ENCODE measurements at regions not wholly inside any gene's neighbourhood (a gene's known extent, or its start where the extent isn't known, plus 50 kb on each side); places are given as distances from the start of the nearest gene placed in this dataset.
"Not testable (repeated sequence)": the region's sequence is repeated elsewhere in the genome, so short reads cannot be mapped to it uniquely, and the experiment has no call there.

- no peak for DNase-seq (ENCODE audit: low read depth in 2 of 2, low spot score in 1 of 2)
These were observed 278.6 kb downstream of the EDEM1 start for GRCh38 chr3:5466065-5466464.

- DNase-seq (ENCODE audit: low read depth in 2 of 2, low spot score in 1 of 2): no peak
These were observed 279.2 kb downstream of the EDEM1 start for GRCh38 chr3:5466717-5467116.

GRCh38 chr3:5473471-5473870, 286.0 kb downstream of the EDEM1 start:
- no peak for DNase-seq (ENCODE audit: low read depth in 2 of 2, low spot score in 1 of 2)

GRCh38 chr3:5476403-5476802, 288.9 kb downstream of the EDEM1 start:
- no peak for DNase-seq (ENCODE audit: low read depth in 2 of 2, low spot score in 1 of 2)

- no peak for DNase-seq (ENCODE audit: low read depth in 2 of 2, low spot score in 1 of 2)
These were observed 291.8 kb downstream of the EDEM1 start for GRCh38 chr3:5479229-5479799.

GRCh38 chr3:5480190-5480589, 292.7 kb downstream of the EDEM1 start:
- no peak for DNase-seq (ENCODE audit: low read depth in 2 of 2, low spot score in 1 of 2)

GRCh38 chr3:5485427-5485826, 297.9 kb downstream of the EDEM1 start:
- DNase-seq (ENCODE audit: low read depth in 2 of 2, low spot score in 1 of 2): no peak

GRCh38 chr3:5488771-5489170, 301.3 kb downstream of the EDEM1 start:
- DNase-seq (ENCODE audit: low read depth in 2 of 2, low spot score in 1 of 2): no peak

GRCh38 chr3:5489536-5489935, 302.0 kb downstream of the EDEM1 start:
- DNase-seq (ENCODE audit: low read depth in 2 of 2, low spot score in 1 of 2): no peak

GRCh38 chr3:5494905-5495519, 307.5 kb downstream of the EDEM1 start:
- DNase-seq (ENCODE audit: low read depth in 2 of 2, low spot score in 1 of 2): no peak

- DNase-seq (ENCODE audit: low read depth in 2 of 2, low spot score in 1 of 2): no peak
These were observed 310.0 kb downstream of the EDEM1 start for GRCh38 chr3:5497497-5497896.

- DNase-seq (ENCODE audit: low read depth in 2 of 2, low spot score in 1 of 2): no peak
These were observed 311.5 kb downstream of the EDEM1 start for GRCh38 chr3:5498981-5499380.

GRCh38 chr3:5499404-5499803, 311.9 kb downstream of the EDEM1 start:
- DNase-seq (ENCODE audit: low read depth in 2 of 2, low spot score in 1 of 2): no peak

- no peak for DNase-seq (ENCODE audit: low read depth in 2 of 2, low spot score in 1 of 2)
These were observed 315.6 kb downstream of the EDEM1 start for GRCh38 chr3:5503136-5503535.

GRCh38 chr3:5504135-5504534, 316.6 kb downstream of the EDEM1 start:
- no peak for DNase-seq (ENCODE audit: low read depth in 2 of 2, low spot score in 1 of 2)

GRCh38 chr3:5505163-5505562, 317.7 kb downstream of the EDEM1 start:
- DNase-seq (ENCODE audit: low read depth in 2 of 2, low spot score in 1 of 2): no peak

- DNase-seq (ENCODE audit: low read depth in 2 of 2, low spot score in 1 of 2): no peak
These were observed 318.5 kb downstream of the EDEM1 start for GRCh38 chr3:5505997-5506396.

- DNase-seq (ENCODE audit: low read depth in 2 of 2, low spot score in 1 of 2): not testable (repeated sequence)
These were observed 321.4 kb downstream of the EDEM1 start for GRCh38 chr3:5508860-5509259.

- DNase-seq (ENCODE audit: low read depth in 2 of 2, low spot score in 1 of 2): no peak
These were observed 322.8 kb downstream of the EDEM1 start for GRCh38 chr3:5510300-5510699.

GRCh38 chr3:5517921-5518320, 330.4 kb downstream of the EDEM1 start:
- no peak for DNase-seq (ENCODE audit: low read depth in 2 of 2, low spot score in 1 of 2)

GRCh38 chr3:5520237-5520636, 332.7 kb downstream of the EDEM1 start:
- no peak for DNase-seq (ENCODE audit: low read depth in 2 of 2, low spot score in 1 of 2)

- no peak for DNase-seq (ENCODE audit: low read depth in 2 of 2, low spot score in 1 of 2)
These were observed 335.6 kb downstream of the EDEM1 start for GRCh38 chr3:5523125-5523524.

GRCh38 chr3:5531039-5531438, 343.5 kb downstream of the EDEM1 start:
- no peak for DNase-seq (ENCODE audit: low read depth in 2 of 2, low spot score in 1 of 2)
